ENCODE measurements at regions not wholly inside any gene's neighbourhood (a gene's known extent, or its start where the extent isn't known, plus 50 kb on each side); places are given as distances from the start of the nearest gene placed in this dataset.

DNA sequence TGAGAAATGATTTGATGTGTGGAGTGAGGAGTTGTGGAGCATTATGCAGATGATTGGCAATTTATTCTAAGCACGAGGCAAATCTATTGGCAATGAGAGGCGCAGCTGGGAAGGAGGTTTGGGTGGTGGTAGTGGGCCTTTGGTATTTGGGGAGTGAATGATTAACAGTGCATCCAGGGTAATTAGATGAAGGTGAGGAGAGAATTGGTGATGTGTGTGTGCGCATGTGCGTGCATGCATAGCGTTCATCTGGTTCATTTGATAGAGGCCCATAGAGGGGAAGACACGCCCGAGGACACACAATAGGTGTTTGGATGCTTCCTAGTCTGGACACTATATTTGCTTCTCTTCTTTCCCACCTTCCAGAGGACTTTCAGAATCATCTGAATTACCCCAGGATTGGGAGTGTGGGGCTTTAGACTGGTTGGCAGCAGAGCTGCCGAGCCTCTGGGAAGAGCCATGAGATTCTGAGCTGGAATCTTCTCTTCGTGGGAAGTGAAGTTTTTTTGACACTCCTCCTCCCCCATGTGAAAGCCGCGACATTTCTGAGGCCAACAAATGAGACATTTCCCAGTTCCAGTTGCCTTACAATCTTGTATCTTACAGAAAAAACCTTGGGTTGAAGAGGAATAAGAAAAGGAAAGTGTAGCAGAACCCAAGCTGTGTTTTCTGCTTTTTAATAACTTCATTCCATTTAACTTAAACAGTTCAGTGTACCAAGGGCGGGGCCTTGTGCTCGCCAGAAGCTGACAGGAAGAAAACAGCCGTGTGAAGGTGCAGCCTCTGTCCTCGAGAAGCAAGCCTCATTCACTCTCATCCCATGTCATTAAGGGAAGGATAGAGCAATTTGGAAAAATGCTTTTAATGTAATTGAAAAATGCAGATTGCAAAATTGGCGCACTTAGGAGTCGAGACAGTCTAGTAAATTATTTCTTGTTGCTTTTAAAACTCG is 65.2 kb downstream of the SLC25A47 start:
- Histone ChIP-seq H2AFZ (ENCODE audit: low read depth) (no peak overlapping the region), H3K27me3 (ENCODE audit: insufficient read depth, low read depth) (no peaks in the 10 kb centered on the region), H3K9ac (no peak overlapping the region), H3K4me1 (ENCODE audit: low read depth, poor library complexity, severe bottlenecking) (peaks cover 3% of the 10 kb centered on the region), H3K79me2 (ENCODE audit: insufficient read depth, low read depth) (no peaks in the 10 kb centered on the region), H3K27ac (no peak overlapping the region), H3K4me2 (no peak overlapping the region), H4K20me1 (ENCODE audit: insufficient read depth) (no peaks in the 10 kb centered on the region), H3K36me3 (ENCODE audit: insufficient read depth) (no peaks in the 10 kb centered on the region), H3K4me3 (IDR thresholded peaks at IDR 0.05; ENCODE audit: insufficient read depth, low read depth, low read length) (no peak overlapping the region)
- no peak for TF ChIP-seq CTCF (conservative IDR thresholded peaks at IDR 0.05; ENCODE audit: low read depth, low read length)

- Histone ChIP-seq H4K20me1 (ENCODE audit: insufficient read depth) (no peaks in the 10 kb centered on the region), H3K27ac (no peak overlapping the region), H3K36me3 (ENCODE audit: insufficient read depth) (no peaks in the 10 kb centered on the region), H2AFZ (ENCODE audit: low read depth) (no peak overlapping the region), H3K4me2 (no peak overlapping the region), H3K79me2 (ENCODE audit: insufficient read depth, low read depth) (no peaks in the 10 kb centered on the region), H3K9ac (no peak overlapping the region), H3K27me3 (ENCODE audit: insufficient read depth, low read depth) (no peaks in the 10 kb centered on the region), H3K4me3 (IDR thresholded peaks at IDR 0.05; ENCODE audit: insufficient read depth, low read depth, low read length) (no peak overlapping the region), H3K4me1 (ENCODE audit: low read depth, poor library complexity, severe bottlenecking) (no peaks in the 10 kb centered on the region)
- no peak for TF ChIP-seq CTCF (conservative IDR thresholded peaks at IDR 0.05; ENCODE audit: low read depth, low read length)
Observed at GRCh38 chr14:100389497-100390104, 66.5 kb downstream of the SLC25A47 start.

GRCh38 chr14:100391173-100391572 is 68.0 kb downstream of the SLC25A47 start:
- Histone ChIP-seq H3K27me3 (ENCODE audit: insufficient read depth, low read depth) (no peaks in the 10 kb centered on the region), H2AFZ (ENCODE audit: low read depth) (no peak overlapping the region), H3K4me2 (no peak overlapping the region), H3K27ac (no peak overlapping the region), H3K4me3 (IDR thresholded peaks at IDR 0.05; ENCODE audit: insufficient read depth, low read depth, low read length) (no peak overlapping the region), H3K4me1 (ENCODE audit: low read depth, poor library complexity, severe bottlenecking) (no peaks in the 10 kb centered on the region), H4K20me1 (ENCODE audit: insufficient read depth) (no peaks in the 10 kb centered on the region), H3K36me3 (ENCODE audit: insufficient read depth) (no peaks in the 10 kb centered on the region), H3K79me2 (ENCODE audit: insufficient read depth, low read depth) (no peaks in the 10 kb centered on the region), H3K9ac (no peak overlapping the region)
- TF ChIP-seq CTCF (conservative IDR thresholded peaks at IDR 0.05; ENCODE audit: low read depth, low read length): no peak

- Histone ChIP-seq H3K4me3 (IDR thresholded peaks at IDR 0.05; ENCODE audit: insufficient read depth, low read depth, low read length) (no peak overlapping the region), H3K36me3 (ENCODE audit: insufficient read depth) (no peaks in the 10 kb centered on the region), H3K4me2 (no peak overlapping the region), H3K79me2 (ENCODE audit: insufficient read depth, low read depth) (no peaks in the 10 kb centered on the region), H3K4me1 (ENCODE audit: low read depth, poor library complexity, severe bottlenecking) (no peaks in the 10 kb centered on the region), H3K27me3 (ENCODE audit: insufficient read depth, low read depth) (no peaks in the 10 kb centered on the region), H3K27ac (no peak overlapping the region), H4K20me1 (ENCODE audit: insufficient read depth) (no peaks in the 10 kb centered on the region), H2AFZ (ENCODE audit: low read depth) (no peak overlapping the region), H3K9ac (no peak overlapping the region)
- TF ChIP-seq CTCF (conservative IDR thresholded peaks at IDR 0.05; ENCODE audit: low read depth, low read length): no peak
Observed at GRCh38 chr14:100391724-100392123, 68.6 kb downstream of the SLC25A47 start.

Data from KMS-11 (cell line).